OCI-LY1 (cell line): ENCODE measurements at regions not wholly inside any gene's neighbourhood (a gene's known extent, or its start where the extent isn't known, plus 50 kb on each side); places are given as distances from the start of the nearest gene placed in this dataset.

ENCODE experiments used
- H2AFZ ChIP-seq: fragments of 200-600 bp; sonication (generic), shearing (Covaris generic); 2 replicates; pipeline ENCODE4 v1.6.0; 2014; ENCODE audit warnings: antibody characterized with exemption, mild to moderate bottlenecking, low read length
- H3F3A ChIP-seq: fragments of 200-600 bp; sonication (generic), shearing (Covaris generic); 2 replicates; pipeline ENCODE4 v1.6.0; 2014; ENCODE audit warnings: mild to moderate bottlenecking, antibody characterized with exemption, low read length, moderate library complexity; ENCODE audit not compliant: insufficient read depth
- H3K27ac ChIP-seq: fragments of 200-600 bp; sonication (generic); 2 replicates; pipeline ENCODE4 v1.5.1; 2014; ENCODE audit warnings: low read length, mixed run types, mild to moderate bottlenecking, low read depth; ENCODE audit not compliant: poor library complexity, severe bottlenecking
- H3K27me3 ChIP-seq: fragments of 200-600 bp; sonication (generic); 2 replicates; pipeline ENCODE4 v1.6.0; 2014; ENCODE audit warnings: antibody characterized with exemption, mild to moderate bottlenecking, low read length, moderate library complexity; ENCODE audit not compliant: insufficient read depth
- H3K36me3 ChIP-seq: fragments of 200-600 bp; sonication (generic); 2 replicates; pipeline ENCODE4 v1.6.1; 2014; ENCODE audit warnings: mild to moderate bottlenecking, antibody characterized with exemption, low read length, moderate library complexity, mixed read lengths; ENCODE audit not compliant: insufficient read depth
- H3K4me1 ChIP-seq: fragments of 200-600 bp; sonication (generic); 2 replicates; pipeline ENCODE4 v1.5.1; 2014; ENCODE audit warnings: mild to moderate bottlenecking, low read length, moderate library complexity; ENCODE audit not compliant: insufficient read depth, severe bottlenecking
- H3K4me2 ChIP-seq: fragments of 200-600 bp; sonication (generic), shearing (Covaris generic); 2 replicates; pipeline ENCODE4 v1.6.1; 2014; ENCODE audit warnings: low read length
- H3K4me3 ChIP-seq: fragments of 200-600 bp; sonication (generic); 2 replicates; pipeline ENCODE4 v1.5.1; 2014; ENCODE audit warnings: low read length, low read depth, mild to moderate bottlenecking, mixed read lengths; ENCODE audit not compliant: poor library complexity, severe bottlenecking
- H3K79me2 ChIP-seq: fragments of 200-600 bp; shearing (Covaris generic); 2 replicates; pipeline ENCODE4 v1.6.1; 2016; ENCODE audit warnings: mixed run types, low read length, mixed read lengths; ENCODE audit not compliant: insufficient read depth
- H3K9ac ChIP-seq: fragments of 200-600 bp; sonication (generic), shearing (Covaris generic); 2 replicates; pipeline ENCODE4 v1.6.1; 2014; ENCODE audit warnings: mild to moderate bottlenecking, low read length, mixed read lengths
- H3K9me2 ChIP-seq: fragments of 200-600 bp; sonication (generic), shearing (Covaris generic); 2 replicates; pipeline ENCODE4 v1.6.1; 2014; ENCODE audit warnings: low read depth, mild to moderate bottlenecking, low read length, mixed read lengths
- H3K9me3 ChIP-seq: fragments of 200-600 bp; shearing (Covaris generic); 2 replicates; pipeline ENCODE4 v1.6.1; 2014; ENCODE audit warnings: low read length, mixed read lengths
- H4K20me1 ChIP-seq: fragments of 200-600 bp; sonication (generic), shearing (Covaris generic); 2 replicates; pipeline ENCODE4 v1.6.0; 2016; ENCODE audit warnings: mild to moderate bottlenecking, low read length; ENCODE audit not compliant: insufficient read depth
- CTCF ChIP-seq: fragments of 200-600 bp; sonication (generic), shearing (Covaris generic); IDR thresholded peaks from 2 replicates; pipeline ENCODE4 v1.5.1; 2017; ENCODE audit warnings: mild to moderate bottlenecking, antibody characterized with exemption, low read length, moderate library complexity, mixed read lengths
- EZH2 ChIP-seq: fragments of 200-600 bp; sonication (generic), shearing (Covaris generic); IDR thresholded peaks from 2 replicates; pipeline ENCODE4 v1.8.0; 2017; ENCODE audit warnings: borderline replicate concordance, mixed run types, mild to moderate bottlenecking, antibody characterized with exemption, low read length, moderate library complexity, mixed read lengths

- TF ChIP-seq EZH2: no peak
- TF ChIP-seq CTCF: no peak
- Histone ChIP-seq H3K4me1 (no peaks in the 10 kb centered on the region), H3K9me2 (no peaks in the 10 kb centered on the region), H4K20me1 (no peaks in the 10 kb centered on the region), H3K4me3 (no peak overlapping the region), H3K79me2 (no peaks in the 10 kb centered on the region), H3K27me3 (no peaks in the 10 kb centered on the region), H3F3A (no peaks in the 10 kb centered on the region), H3K9me3 (no peaks in the 10 kb centered on the region), H3K9ac (no peak overlapping the region), H3K4me2 (no peak overlapping the region), H3K27ac (no peak overlapping the region), H2AFZ (no peak overlapping the region), H3K36me3 (no peaks in the 10 kb centered on the region)
Observed at GRCh38 chr5:116738239-116738614, 163.6 kb upstream of the SEMA6A start.

- no peaks in the 10 kb centered on the region for H3K9me2 ChIP-seq
- H3K36me3 ChIP-seq: no peaks in the 10 kb centered on the region
- no peak overlapping the region for H3K27ac ChIP-seq
- H3K27me3 ChIP-seq: no peaks in the 10 kb centered on the region
- H3K79me2 ChIP-seq: no peaks in the 10 kb centered on the region
- H3K9ac ChIP-seq: no peak overlapping the region
- no peak overlapping the region for H3K4me3 ChIP-seq
- no peak for TF ChIP-seq CTCF
- TF ChIP-seq EZH2: no peak
- no peaks in the 10 kb centered on the region for H4K20me1 ChIP-seq
- no peak overlapping the region for H2AFZ ChIP-seq
- no peaks in the 10 kb centered on the region for H3K9me3 ChIP-seq
- no peak overlapping the region for H3K4me2 ChIP-seq
- no peaks in the 10 kb centered on the region for H3K4me1 ChIP-seq
- H3F3A ChIP-seq: no peaks in the 10 kb centered on the region
Observed at GRCh38 chr5:116736671-116737070, 162.0 kb upstream of the SEMA6A start.

GRCh38 chr5:116733991-116734975, 159.7 kb upstream of the SEMA6A start:
- H3K4me3 ChIP-seq: no peak overlapping the region
- H3F3A ChIP-seq: no peaks in the 10 kb centered on the region
- no peak overlapping the region for H3K9ac ChIP-seq
- no peak overlapping the region for H2AFZ ChIP-seq
- no peak overlapping the region for H3K4me2 ChIP-seq
- H4K20me1 ChIP-seq: no peaks in the 10 kb centered on the region
- H3K36me3 ChIP-seq: no peaks in the 10 kb centered on the region
- TF ChIP-seq CTCF (no peak), EZH2 (no peak)
- no peaks in the 10 kb centered on the region for H3K9me3 ChIP-seq
- H3K9me2 ChIP-seq: no peaks in the 10 kb centered on the region
- H3K27ac ChIP-seq: no peak overlapping the region
- no peaks in the 10 kb centered on the region for H3K27me3 ChIP-seq
- H3K79me2 ChIP-seq: no peaks in the 10 kb centered on the region
- H3K4me1 ChIP-seq: no peaks in the 10 kb centered on the region
